ENCODE measurements at regions not wholly inside any gene's neighbourhood (a gene's known extent, or its start where the extent isn't known, plus 50 kb on each side); places are given as distances from the start of the nearest gene placed in this dataset.
"Not testable (repeated sequence)": the region's sequence is repeated elsewhere in the genome, so short reads cannot be mapped to it uniquely, and the experiment has no call there.

DNA sequence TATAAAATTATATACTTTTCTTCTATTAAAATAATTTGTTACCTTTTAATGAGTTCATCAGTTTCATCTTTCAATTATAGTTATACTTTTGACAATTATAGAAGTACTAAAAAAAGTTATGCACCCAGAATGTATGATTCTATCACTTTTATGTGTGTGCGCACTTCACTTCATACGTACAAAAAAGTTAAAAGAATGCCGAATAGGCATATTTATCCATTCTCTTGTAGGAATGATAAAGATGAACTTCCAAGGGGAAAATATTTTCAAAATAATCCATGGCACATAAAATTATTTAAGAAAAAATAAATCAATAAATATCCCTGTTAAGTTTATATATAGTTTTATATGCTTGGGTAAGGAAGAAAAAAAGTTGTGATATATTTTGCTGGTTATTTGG lies 166.9 kb upstream of the PRSS1 start:
- Histone ChIP-seq H3K4me3 (no peak overlapping the region), H3K9me3 (no peaks in the 10 kb centered on the region), H3K4me2 (no peak overlapping the region), H4K20me1 (no peaks in the 10 kb centered on the region), H3K27me3 (no peaks in the 10 kb centered on the region), H3K27ac (no peak overlapping the region), H3K36me3 (no peaks in the 10 kb centered on the region), H3K4me1 (peaks cover 11% of the 10 kb centered on the region), H3K9ac (no peak overlapping the region)
- TF ChIP-seq Cebpa-rat (IDR thresholded peaks at IDR 0.05) = no peak

DNA sequence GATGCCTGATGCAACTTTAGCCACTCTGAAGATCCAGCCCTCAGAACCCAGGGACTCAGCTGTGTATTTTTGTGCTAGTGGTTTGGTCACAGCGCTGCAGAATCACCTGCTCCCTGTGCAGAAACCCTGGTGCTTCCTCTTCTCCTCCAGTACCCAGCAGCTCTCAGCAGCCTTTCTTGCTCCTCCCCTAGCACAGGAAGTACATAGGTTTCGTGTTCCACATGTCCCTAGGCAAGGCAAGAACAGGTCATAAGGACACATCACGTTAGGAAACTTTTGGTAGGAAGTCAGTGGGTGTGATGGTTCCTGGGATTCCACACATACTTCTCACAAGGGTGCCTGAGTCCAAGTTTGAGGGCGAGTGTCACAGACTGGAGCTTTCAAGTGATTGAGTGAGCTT lies 167.9 kb upstream of the PRSS1 start:
- H3K9ac ChIP-seq = no peak overlapping the region
- H3K4me3 ChIP-seq = no peak overlapping the region
- H3K36me3 ChIP-seq = no peaks in the 10 kb centered on the region
- TF ChIP-seq Cebpa-rat (IDR thresholded peaks at IDR 0.05) = no peak
- H3K4me1 ChIP-seq = peaks cover 11% of the 10 kb centered on the region
- no peaks in the 10 kb centered on the region for H3K9me3 ChIP-seq
- peak overlapping the region; percentile 41 for H3K4me2 ChIP-seq
- H4K20me1 ChIP-seq = no peaks in the 10 kb centered on the region
- H3K27me3 ChIP-seq = no peaks in the 10 kb centered on the region
- H3K27ac ChIP-seq = no peak overlapping the region

DNA sequence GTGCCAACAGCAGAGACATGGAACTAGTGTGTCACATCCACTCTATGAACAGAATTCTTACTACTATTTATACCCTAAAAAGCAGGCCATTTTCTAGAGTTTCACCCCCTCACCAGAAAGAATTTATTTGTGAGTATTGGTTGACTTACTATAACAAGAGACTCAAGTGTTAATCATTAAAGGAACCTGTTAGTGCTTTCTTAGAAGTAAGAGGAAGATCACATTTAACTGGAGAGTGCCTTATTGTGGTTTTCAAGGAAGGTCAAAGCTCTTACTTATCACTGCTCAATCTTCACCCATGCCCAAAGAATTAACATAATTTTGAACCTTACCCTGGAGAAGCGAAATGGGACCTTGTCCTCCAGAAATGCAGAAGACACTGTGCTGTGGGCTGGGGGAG lies 169.3 kb upstream of the PRSS1 start:
- Histone ChIP-seq H3K4me1 (peaks cover 11% of the 10 kb centered on the region), H3K27ac (no peak overlapping the region), H3K27me3 (no peaks in the 10 kb centered on the region), H4K20me1 (no peaks in the 10 kb centered on the region), H3K9me3 (peaks cover 4% of the 10 kb centered on the region; the same call in 1 of the 2 replicates), H3K4me2 (no peak overlapping the region), H3K4me3 (no peak overlapping the region), H3K9ac (no peak overlapping the region), H3K36me3 (no peaks in the 10 kb centered on the region)
- TF ChIP-seq Cebpa-rat (IDR thresholded peaks at IDR 0.05) = no peak

DNA sequence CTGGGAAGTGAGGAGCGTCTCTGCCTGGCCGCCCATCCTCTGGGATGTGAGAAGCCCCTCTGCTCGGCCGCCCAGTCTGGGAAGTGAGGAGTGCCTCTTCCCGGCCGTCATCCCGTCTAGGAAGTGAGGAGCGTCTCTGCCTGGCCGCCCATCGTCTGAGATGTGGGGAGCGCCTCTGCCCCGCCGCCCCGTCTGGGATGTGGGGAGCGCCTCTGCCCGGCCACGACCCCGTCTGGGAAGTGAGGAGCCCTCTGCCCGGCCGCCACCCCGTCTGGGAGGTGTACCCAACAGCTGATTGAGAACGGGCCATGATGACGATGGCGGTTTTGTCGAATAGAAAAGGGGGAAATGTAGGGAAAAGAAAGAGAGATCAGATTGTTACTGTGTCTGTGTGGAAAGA lies 173.9 kb upstream of the PRSS1 start:
- not testable (repeated sequence) for H3K27me3 ChIP-seq, H3K9ac ChIP-seq, H3K4me1 ChIP-seq, H3K4me3 ChIP-seq, H3K9me3 ChIP-seq, H3K36me3 ChIP-seq, H3K27ac ChIP-seq, H3K4me2 ChIP-seq, H4K20me1 ChIP-seq

DNA sequence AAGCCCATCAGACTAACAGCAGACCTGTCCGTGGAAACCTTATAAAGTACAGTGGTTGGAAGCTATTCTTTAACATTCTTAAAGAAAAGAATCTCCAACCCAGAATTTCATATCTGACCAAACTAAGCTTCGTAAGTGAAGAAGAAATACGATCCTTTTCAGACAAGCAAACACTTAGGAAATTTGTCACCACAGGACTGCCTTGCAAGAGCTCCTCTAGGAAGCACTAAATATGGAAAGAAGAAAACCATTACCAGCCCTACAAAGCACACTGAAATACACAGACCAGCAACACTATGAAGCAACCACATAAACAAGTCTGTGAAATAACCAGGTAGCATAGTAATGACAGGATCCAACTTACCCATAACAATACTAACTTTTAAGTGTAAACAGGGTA lies 177.7 kb upstream of the PRSS1 start:
- peaks cover 4% of the 10 kb centered on the region; the same call in 1 of the 2 replicates for H3K9me3 ChIP-seq
- H3K4me3 ChIP-seq = no peak overlapping the region
- TF ChIP-seq Cebpa-rat (IDR thresholded peaks at IDR 0.05) = no peak
- no peaks in the 10 kb centered on the region for H3K27me3 ChIP-seq
- H3K36me3 ChIP-seq = no peaks in the 10 kb centered on the region
- no peak overlapping the region for H3K4me2 ChIP-seq
- no peak overlapping the region for H3K9ac ChIP-seq
- H3K27ac ChIP-seq = no peak overlapping the region
- H4K20me1 ChIP-seq = no peaks in the 10 kb centered on the region
- H3K4me1 ChIP-seq = peaks cover 18% of the 10 kb centered on the region

DNA sequence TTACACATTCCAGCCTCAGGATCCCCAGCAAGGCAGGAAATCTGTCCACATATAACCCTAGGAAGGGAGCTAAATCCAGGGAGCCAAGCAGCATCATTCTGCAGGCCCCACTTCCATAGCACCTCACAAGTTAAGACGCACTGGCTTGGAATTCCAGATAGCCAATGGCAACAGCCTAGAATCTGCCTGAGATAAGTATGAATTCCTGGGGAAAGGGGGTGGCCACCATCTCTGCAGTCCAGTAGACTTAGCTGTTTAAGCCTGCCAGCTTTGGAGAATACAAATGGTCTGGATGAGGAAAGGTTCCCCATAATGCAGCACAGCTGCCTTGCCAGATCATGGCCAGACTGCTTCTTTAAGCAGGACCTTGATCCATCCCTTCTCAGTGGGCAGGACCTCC lies 179.4 kb upstream of the PRSS1 start:
- no peak overlapping the region for H3K9ac ChIP-seq
- no peak overlapping the region for H3K27ac ChIP-seq
- no peaks in the 10 kb centered on the region for H4K20me1 ChIP-seq
- no peaks in the 10 kb centered on the region for H3K9me3 ChIP-seq
- H3K36me3 ChIP-seq = no peaks in the 10 kb centered on the region
- H3K4me2 ChIP-seq = no peak overlapping the region
- TF ChIP-seq Cebpa-rat (IDR thresholded peaks at IDR 0.05) = no peak
- peaks cover 18% of the 10 kb centered on the region for H3K4me1 ChIP-seq
- H3K4me3 ChIP-seq = no peak overlapping the region
- H3K27me3 ChIP-seq = no peaks in the 10 kb centered on the region

DNA sequence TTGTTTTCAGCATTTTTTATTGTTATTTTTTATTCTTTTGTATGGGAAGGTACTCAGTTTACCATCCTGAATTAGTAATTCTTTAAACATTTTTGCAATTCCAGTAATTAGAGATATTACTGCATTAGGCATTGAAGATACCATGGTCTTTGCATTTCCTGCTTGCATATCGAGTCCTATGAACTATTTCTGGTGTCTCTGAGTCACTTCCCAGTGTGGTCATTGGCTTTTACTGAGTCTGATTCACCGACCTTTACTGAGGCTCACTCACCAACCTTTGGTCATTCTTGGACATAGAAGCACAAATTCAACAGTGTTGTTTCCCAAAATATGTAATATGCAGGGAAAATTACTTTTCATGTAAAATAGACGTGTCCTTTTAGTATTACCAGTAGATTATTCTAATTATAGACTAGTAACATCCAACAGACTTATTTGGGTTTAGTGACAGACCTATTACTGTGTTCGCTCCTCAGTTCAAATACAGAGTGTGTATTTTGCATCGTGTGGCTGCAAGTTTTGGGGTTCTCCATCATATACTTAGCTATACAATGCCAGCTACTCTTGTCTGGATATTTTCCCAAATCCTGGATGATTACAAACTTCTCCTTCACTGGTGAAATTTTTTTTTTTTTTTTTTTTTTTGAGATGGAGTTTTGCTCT lies 180.7 kb upstream of the PRSS1 start:
- Histone ChIP-seq H3K4me2 (peak overlapping the region; percentile 1; the same call in 1 of the 2 replicates), H4K20me1 (no peaks in the 10 kb centered on the region), H3K27me3 (no peaks in the 10 kb centered on the region), H3K9me3 (no peaks in the 10 kb centered on the region), H3K36me3 (no peaks in the 10 kb centered on the region), H3K4me3 (no peak overlapping the region), H3K4me1 (peaks cover 18% of the 10 kb centered on the region), H3K9ac (no peak overlapping the region), H3K27ac (no peak overlapping the region)
- no peak for TF ChIP-seq Cebpa-rat (IDR thresholded peaks at IDR 0.05)

DNA sequence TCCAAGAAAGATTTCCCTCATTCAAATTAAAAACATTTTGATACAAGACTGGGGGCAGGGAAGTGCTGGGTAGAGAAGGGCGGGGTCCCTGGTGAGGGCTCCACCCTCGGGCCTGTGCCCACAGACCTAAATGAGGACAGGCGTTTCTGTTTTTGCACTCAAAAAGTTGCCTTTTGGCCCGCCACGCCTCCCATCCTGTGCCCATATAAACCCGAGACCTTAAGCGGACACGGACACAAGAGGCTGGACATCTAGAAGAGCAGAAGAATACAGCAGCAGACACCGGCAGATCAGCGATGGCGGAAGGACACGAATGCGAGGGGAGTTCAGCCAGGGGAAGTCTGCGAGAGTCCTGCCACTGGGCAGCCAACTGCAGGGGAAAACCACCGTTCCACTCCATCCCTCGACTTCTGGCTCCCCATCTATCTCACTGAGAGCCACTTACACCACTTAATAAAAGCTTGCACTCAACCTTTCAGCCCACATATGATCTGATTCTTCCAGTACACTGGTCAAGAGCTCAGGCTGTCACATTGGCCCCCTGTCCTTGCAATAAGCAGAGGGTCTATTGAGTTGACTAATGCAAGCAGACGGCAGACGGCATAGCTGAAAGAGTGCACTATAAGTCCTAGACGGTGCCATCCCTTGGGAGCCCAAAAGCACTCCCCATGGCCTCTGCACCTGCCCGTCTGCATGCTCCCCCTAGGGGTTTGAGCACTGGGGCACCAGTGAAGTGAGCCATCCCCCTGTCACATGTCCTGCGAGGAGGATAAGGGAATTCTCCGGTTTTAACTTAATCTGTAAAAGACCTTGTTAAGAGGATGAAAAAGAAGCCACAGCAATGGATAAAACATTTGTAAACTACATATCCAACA lies 181.8 kb upstream of the PRSS1 start:
- no peaks in the 10 kb centered on the region for H3K9me3 ChIP-seq
- no peak overlapping the region for H3K9ac ChIP-seq
- H3K4me1 ChIP-seq = peaks cover 18% of the 10 kb centered on the region
- H3K4me2 ChIP-seq = peak overlapping the region; percentile 54
- H3K27me3 ChIP-seq = no peaks in the 10 kb centered on the region
- TF ChIP-seq Cebpa-rat (IDR thresholded peaks at IDR 0.05) = no peak
- no peak overlapping the region for H3K4me3 ChIP-seq
- no peaks in the 10 kb centered on the region for H4K20me1 ChIP-seq
- no peak overlapping the region for H3K27ac ChIP-seq
- no peaks in the 10 kb centered on the region for H3K36me3 ChIP-seq

DNA sequence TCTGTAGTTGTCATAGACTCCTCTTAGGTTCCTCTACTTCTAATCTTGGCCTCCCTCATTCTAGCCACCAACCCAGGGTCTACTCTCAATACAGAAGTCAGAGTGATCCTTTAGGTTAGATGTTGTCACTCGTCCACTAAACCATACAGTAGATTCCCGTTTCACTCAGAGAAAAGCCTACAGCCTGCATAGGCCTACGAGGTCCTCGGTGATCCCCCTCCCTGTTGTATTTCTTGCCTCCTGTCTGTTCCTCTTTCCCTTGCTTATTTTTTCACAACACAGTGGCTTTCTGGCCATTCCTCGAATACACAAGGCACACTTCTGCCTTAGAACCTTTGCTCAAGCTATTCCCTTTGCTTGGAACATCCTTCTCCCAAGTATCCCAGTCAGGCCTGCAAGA lies 183.0 kb upstream of the PRSS1 start:
- TF ChIP-seq Cebpa-rat (IDR thresholded peaks at IDR 0.05) = no peak
- H3K4me2 ChIP-seq = no peak overlapping the region
- H4K20me1 ChIP-seq = no peaks in the 10 kb centered on the region
- H3K36me3 ChIP-seq = no peaks in the 10 kb centered on the region
- H3K4me1 ChIP-seq = peaks cover 18% of the 10 kb centered on the region
- H3K27ac ChIP-seq = no peak overlapping the region
- H3K9me3 ChIP-seq = no peaks in the 10 kb centered on the region
- no peak overlapping the region for H3K4me3 ChIP-seq
- H3K27me3 ChIP-seq = no peaks in the 10 kb centered on the region
- H3K9ac ChIP-seq = no peak overlapping the region

DNA sequence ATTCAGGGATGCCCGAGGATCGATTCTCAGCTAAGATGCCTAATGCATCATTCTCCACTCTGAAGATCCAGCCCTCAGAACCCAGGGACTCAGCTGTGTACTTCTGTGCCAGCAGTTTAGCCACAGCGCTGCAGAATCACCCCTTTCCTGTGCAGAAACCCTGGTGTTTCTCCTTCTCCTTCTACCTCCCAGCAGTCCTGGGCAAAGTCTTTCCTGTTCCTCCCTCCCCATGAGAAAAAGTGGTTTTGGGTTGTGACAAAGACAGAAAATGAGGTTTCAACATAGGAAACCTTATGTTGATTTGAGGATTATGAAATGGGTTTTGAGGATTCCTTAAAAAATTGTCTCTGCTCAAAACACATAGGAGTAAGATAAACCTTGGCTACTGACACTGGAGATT lies 185.1 kb upstream of the PRSS1 start:
- H3K27me3 ChIP-seq, H3K9ac ChIP-seq, H4K20me1 ChIP-seq, H3K9me3 ChIP-seq, H3K27ac ChIP-seq, H3K4me3 ChIP-seq, H3K36me3 ChIP-seq, H3K4me2 ChIP-seq: not testable (repeated sequence)
- H3K4me1 ChIP-seq = peaks cover 18% of the 10 kb centered on the region

Measured in BLaER1 (cell line).